ENCODE measurements at regions not wholly inside any gene's neighbourhood (a gene's known extent, or its start where the extent isn't known, plus 50 kb on each side); places are given as distances from the start of the nearest gene placed in this dataset.

- no peak for DNase-seq
Observed at GRCh38 chr14:104322531-104323366, 184.4 kb downstream of the KIF26A start.

- no peak for DNase-seq
Observed at GRCh38 chr14:104323551-104324175, 185.3 kb downstream of the KIF26A start.

- DNase-seq, result no peak
Observed at GRCh38 chr14:104326848-104327247, 188.5 kb downstream of the KIF26A start.

- DNase-seq, result no peak
Observed at GRCh38 chr14:104328607-104329006, 190.2 kb downstream of the KIF26A start.

GRCh38 chr14:104329793-104330192 lies 191.4 kb downstream of the KIF26A start:
- DNase-seq, result no peak

GRCh38 chr14:104331871-104332605 lies 193.7 kb downstream of the KIF26A start:
- no peak for DNase-seq

- DNase-seq, result no peak
Observed at GRCh38 chr14:104332634-104333270, 194.4 kb downstream of the KIF26A start.

- DNase-seq, result no peak
Observed at GRCh38 chr14:104333646-104334423, 195.4 kb downstream of the KIF26A start.

GRCh38 chr14:104334424-104335161 lies 196.2 kb downstream of the KIF26A start:
- DNase-seq, result no peak

- no peak for DNase-seq
Observed at GRCh38 chr14:104335176-104335575, 196.8 kb downstream of the KIF26A start.

GRCh38 chr14:104335611-104336010 lies 197.2 kb downstream of the KIF26A start:
- DNase-seq, result no peak

- DNase-seq, result no peak
Observed at GRCh38 chr14:104337351-104337750, 199.0 kb downstream of the KIF26A start.

- no peak for DNase-seq
Observed at GRCh38 chr14:104339361-104339760, 201.0 kb downstream of the KIF26A start.

GRCh38 chr14:104339829-104340228 lies 201.4 kb downstream of the KIF26A start:
- no peak for DNase-seq

GRCh38 chr14:104341532-104342434 lies 203.4 kb downstream of the KIF26A start:
- DNase-seq, result peak; percentile 13

- DNase-seq, result no peak
Observed at GRCh38 chr14:104342435-104343293, 204.3 kb downstream of the KIF26A start.

GRCh38 chr14:104343294-104343625 lies 204.9 kb downstream of the KIF26A start:
- DNase-seq, result no peak

- DNase-seq, result no peak
Observed at GRCh38 chr14:104343690-104344640, 205.6 kb downstream of the KIF26A start.
